ENCODE measurements at regions not wholly inside any gene's neighbourhood (a gene's known extent, or its start where the extent isn't known, plus 50 kb on each side); places are given as distances from the start of the nearest gene placed in this dataset.

DNA sequence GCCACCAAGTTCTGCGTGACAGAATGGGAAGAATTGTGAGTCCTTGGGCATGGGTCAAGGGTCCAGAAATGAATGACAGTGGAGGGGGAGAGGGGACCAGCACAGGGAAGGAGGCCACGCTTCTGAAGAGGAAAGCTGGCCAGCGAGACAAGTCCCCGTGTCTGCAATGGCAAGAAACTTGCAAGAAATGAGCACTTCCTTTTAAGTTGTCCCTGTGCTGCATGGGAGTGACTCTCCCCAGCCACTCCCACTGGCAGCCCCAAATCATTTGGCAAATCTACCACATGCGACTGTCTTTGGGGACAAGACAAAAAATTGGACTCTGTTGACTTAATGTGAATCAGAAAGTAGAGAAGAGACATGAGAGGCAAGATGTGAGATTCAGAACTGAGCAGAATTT lies 242.2 kb upstream of the RREB1 start:
- no peaks in the 10 kb centered on the region for H3K36me3 ChIP-seq (ENCODE audit: control insufficient read depth, insufficient read depth, low read length)
- no peak overlapping the region for H3K27ac Mint-ChIP-seq
- no peak overlapping the region for H3K9ac ChIP-seq (ENCODE audit: extremely low read depth, low read length, poor library complexity, severe bottlenecking)
- peaks cover 6% of the 10 kb centered on the region for H3K9me3 Mint-ChIP-seq
- no peak overlapping the region for H3K27ac ChIP-seq (ENCODE audit: low read depth, low read length)
- no peaks in the 10 kb centered on the region for H3K4me1 ChIP-seq (ENCODE audit: control insufficient read depth, insufficient read depth, low read length)
- H3K27me3 Mint-ChIP-seq (ENCODE audit: insufficient read depth), result peaks cover 61% of the 10 kb centered on the region
- H3K9me3 ChIP-seq (ENCODE audit: control insufficient read depth, low read length), result peaks cover 9% of the 10 kb centered on the region
- no peaks in the 10 kb centered on the region for H3K36me3 Mint-ChIP-seq (ENCODE audit: low read depth)
- no peaks in the 10 kb centered on the region for H3K4me1 Mint-ChIP-seq
- no peaks in the 10 kb centered on the region for H3K27me3 ChIP-seq (ENCODE audit: control insufficient read depth, insufficient read depth, low read length, poor library complexity, severe bottlenecking)
- no peak overlapping the region for H3K4me3 ChIP-seq (ENCODE audit: low read length)
- H3K4me3 Mint-ChIP-seq, result no peak overlapping the region
- no peak for DNase-seq
- WGBS, 2 experiments (ENCODE audit: insufficient coverage in 1 of 2, insufficient read length in 1 of 2), result 94 to 100% methylated on average over 4 to 5 of the region's 5 CpGs
- TF ChIP-seq, protein P1, sequence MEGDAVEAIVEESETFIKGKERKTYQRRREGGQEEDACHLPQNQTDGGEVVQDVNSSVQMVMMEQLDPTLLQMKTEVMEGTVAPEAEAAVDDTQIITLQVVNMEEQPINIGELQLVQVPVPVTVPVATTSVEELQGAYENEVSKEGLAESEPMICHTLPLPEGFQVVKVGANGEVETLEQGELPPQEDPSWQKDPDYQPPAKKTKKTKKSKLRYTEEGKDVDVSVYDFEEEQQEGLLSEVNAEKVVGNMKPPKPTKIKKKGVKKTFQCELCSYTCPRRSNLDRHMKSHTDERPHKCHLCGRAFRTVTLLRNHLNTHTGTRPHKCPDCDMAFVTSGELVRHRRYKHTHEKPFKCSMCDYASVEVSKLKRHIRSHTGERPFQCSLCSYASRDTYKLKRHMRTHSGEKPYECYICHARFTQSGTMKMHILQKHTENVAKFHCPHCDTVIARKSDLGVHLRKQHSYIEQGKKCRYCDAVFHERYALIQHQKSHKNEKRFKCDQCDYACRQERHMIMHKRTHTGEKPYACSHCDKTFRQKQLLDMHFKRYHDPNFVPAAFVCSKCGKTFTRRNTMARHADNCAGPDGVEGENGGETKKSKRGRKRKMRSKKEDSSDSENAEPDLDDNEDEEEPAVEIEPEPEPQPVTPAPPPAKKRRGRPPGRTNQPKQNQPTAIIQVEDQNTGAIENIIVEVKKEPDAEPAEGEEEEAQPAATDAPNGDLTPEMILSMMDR (conservative IDR thresholded peaks at IDR 0.05), result no peak

DNA sequence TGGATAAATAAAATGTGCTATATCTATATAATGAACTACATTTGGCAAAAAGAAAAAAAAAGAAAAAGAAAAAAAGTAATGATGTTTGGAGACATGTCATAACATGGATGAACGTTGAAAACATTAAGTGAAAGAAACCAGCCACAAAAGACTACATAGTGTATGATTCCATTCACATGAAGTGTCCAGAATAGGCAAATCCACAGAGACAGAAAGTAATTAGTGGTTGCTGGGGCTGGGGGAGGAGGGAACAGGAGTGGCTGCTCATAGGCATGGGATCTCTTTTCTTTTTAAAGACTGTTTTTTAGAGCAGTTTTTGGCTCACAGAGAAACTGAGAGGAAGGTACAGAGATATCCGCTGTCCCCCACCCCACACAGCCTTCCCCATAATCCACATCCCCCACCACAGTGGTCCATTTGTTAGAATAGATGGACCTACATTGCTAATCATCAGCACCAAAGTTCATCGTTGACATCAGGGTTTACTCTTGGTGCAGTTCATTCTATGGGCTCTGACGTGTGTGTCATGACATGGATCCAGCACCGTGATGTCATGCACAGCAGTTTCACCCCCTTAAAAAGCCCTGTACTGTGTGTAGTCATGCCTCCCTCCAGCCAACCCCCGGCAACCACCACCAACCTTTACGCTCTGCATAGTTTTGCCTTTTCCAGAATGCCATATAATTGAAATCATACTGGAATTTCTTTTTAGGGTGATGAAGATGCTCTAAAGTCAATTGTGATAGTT lies 240.9 kb upstream of the RREB1 start:
- no peak overlapping the region for H3K27ac ChIP-seq (ENCODE audit: low read depth, low read length)
- TF ChIP-seq, protein P1 (conservative IDR thresholded peaks at IDR 0.05), result no peak

DNA sequence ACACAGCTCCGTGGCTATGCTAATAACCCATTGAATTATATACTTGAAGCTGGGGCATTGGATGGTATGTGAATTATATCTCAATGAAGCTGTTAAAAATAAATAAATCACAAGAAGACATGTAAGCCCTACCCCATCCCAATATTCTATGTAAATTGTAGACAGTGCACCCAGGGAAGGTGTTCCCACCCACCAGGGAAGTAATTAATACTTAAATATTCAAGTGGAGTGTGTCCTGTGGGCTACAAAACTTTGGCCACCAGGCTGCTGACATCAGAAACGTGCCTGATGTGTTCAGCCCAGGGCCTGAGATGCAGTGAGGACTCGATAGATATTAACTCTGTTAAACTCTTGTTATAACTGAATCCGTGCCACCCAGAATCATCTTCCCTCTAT lies 240.4 kb upstream of the RREB1 start:
- peaks cover 9% of the 10 kb centered on the region for H3K9me3 ChIP-seq (ENCODE audit: control insufficient read depth, low read length)
- Mint-ChIP-seq H3K27me3 (ENCODE audit: insufficient read depth) (peaks cover 65% of the 10 kb centered on the region), H3K36me3 (ENCODE audit: low read depth) (no peaks in the 10 kb centered on the region), H3K4me1 (no peaks in the 10 kb centered on the region), H3K4me3 (no peak overlapping the region), H3K9me3 (peaks cover 7% of the 10 kb centered on the region), H3K27ac (no peak overlapping the region)
- no peaks in the 10 kb centered on the region for H3K36me3 ChIP-seq (ENCODE audit: control insufficient read depth, insufficient read depth, low read length)
- TF ChIP-seq, protein P1 (conservative IDR thresholded peaks at IDR 0.05), result no peak
- H3K27me3 ChIP-seq (ENCODE audit: control insufficient read depth, insufficient read depth, low read length, poor library complexity, severe bottlenecking), result no peaks in the 10 kb centered on the region
- no peak overlapping the region for H3K9ac ChIP-seq (ENCODE audit: extremely low read depth, low read length, poor library complexity, severe bottlenecking)
- H3K4me1 ChIP-seq (ENCODE audit: control insufficient read depth, insufficient read depth, low read length), result no peaks in the 10 kb centered on the region
- no peak overlapping the region for H3K27ac ChIP-seq (ENCODE audit: low read depth, low read length)
- no peak overlapping the region for H3K4me3 ChIP-seq (ENCODE audit: low read length)
- 94 to 100% methylated on average over 1 to 4 of the region's 4 CpGs for WGBS, 2 experiments (ENCODE audit: insufficient coverage in 1 of 2, insufficient read length in 1 of 2)
- DNase-seq, result no peak

More for the DNA sequence above, 240.9 kb upstream of the RREB1 start:
- no peaks in the 10 kb centered on the region for H3K36me3 ChIP-seq (ENCODE audit: control insufficient read depth, insufficient read depth, low read length)
- H3K4me3 ChIP-seq (ENCODE audit: low read length), result no peak overlapping the region
- peaks cover 70% of the 10 kb centered on the region for H3K27me3 Mint-ChIP-seq (ENCODE audit: insufficient read depth)
- H3K9me3 ChIP-seq (ENCODE audit: control insufficient read depth, low read length), result peaks cover 9% of the 10 kb centered on the region
- H3K27me3 ChIP-seq (ENCODE audit: control insufficient read depth, insufficient read depth, low read length, poor library complexity, severe bottlenecking), result no peaks in the 10 kb centered on the region
- H3K4me1 ChIP-seq (ENCODE audit: control insufficient read depth, insufficient read depth, low read length), result no peaks in the 10 kb centered on the region
- no peak for DNase-seq
- 79 to 90% methylated on average over 5 to 7 of the region's 7 CpGs for WGBS, 2 experiments (ENCODE audit: insufficient coverage in 1 of 2, insufficient read length in 1 of 2)
- H3K36me3 Mint-ChIP-seq (ENCODE audit: low read depth), result no peaks in the 10 kb centered on the region
- H3K4me1 Mint-ChIP-seq, result no peaks in the 10 kb centered on the region
- peaks cover 7% of the 10 kb centered on the region for H3K9me3 Mint-ChIP-seq
- no peak overlapping the region for H3K9ac ChIP-seq (ENCODE audit: extremely low read depth, low read length, poor library complexity, severe bottlenecking)
- H3K4me3 Mint-ChIP-seq, result no peak overlapping the region
- H3K27ac Mint-ChIP-seq, result no peak overlapping the region
